SK-N-SH treated with all-trans-retinoic acid at 6 μM for 48 hours (cell line): ENCODE measurements at regions not wholly inside any gene's neighbourhood (a gene's known extent, or its start where the extent isn't known, plus 50 kb on each side); places are given as distances from the start of the nearest gene placed in this dataset.

Source experiments
- ATAC-seq: fragments of 200-7000 bp; cut with Tn5 transposase; 3 replicates; pipeline ENCODE4 v1.9.1; 2020; ENCODE audit warnings: mild to moderate bottlenecking, moderate library complexity
- ARNTL ChIP-seq: fragments of 450-650 bp; formaldehyde crosslinking; IDR thresholded peaks from 2 replicates; pipeline ENCODE4 v1.5.0; 2020; ENCODE audit warnings: low read depth, mild to moderate bottlenecking, moderate library complexity, borderline replicate concordance
- BACH2 ChIP-seq: fragments of 250-450 bp; sonication (Bioruptor Pico); IDR thresholded peaks from 2 replicates; pipeline ENCODE4 v1.9.0; 2021; ENCODE audit warnings: mild to moderate bottlenecking, borderline replicate concordance
- CREB5 ChIP-seq: fragments of 250-450 bp; sonication (Bioruptor Pico); IDR thresholded peaks from 2 replicates; pipeline ENCODE4 v1.5.1; 2020; ENCODE audit warnings: low read depth, mild to moderate bottlenecking, moderate library complexity
- CSDC2 ChIP-seq: fragments of 250-450 bp; sonication (Bioruptor Pico); IDR thresholded peaks from 2 replicates; pipeline ENCODE4 v1.5.0; 2020; ENCODE audit warnings: mild to moderate bottlenecking, moderate library complexity
- CSRNP3 ChIP-seq: fragments of 250-450 bp; sonication (Bioruptor Pico); IDR thresholded peaks from 2 replicates; pipeline ENCODE4 v1.5.1; 2021; ENCODE audit warnings: mild to moderate bottlenecking, moderate library complexity
- ESRRG ChIP-seq: fragments of 250-450 bp; sonication (Bioruptor Pico); IDR thresholded peaks from 2 replicates; pipeline ENCODE4 v1.6.1; 2021; ENCODE audit warnings: mild to moderate bottlenecking
- GLIS3 ChIP-seq: fragments of 250-450 bp; sonication (Bioruptor Pico); IDR thresholded peaks from 2 replicates; pipeline ENCODE4 v1.5.0; 2020; ENCODE audit warnings: mild to moderate bottlenecking, moderate library complexity
- ISL1 ChIP-seq: fragments of 250-450 bp; sonication (Bioruptor Pico); IDR thresholded peaks from 2 replicates; pipeline ENCODE4 v2.1.2; 2022; ENCODE audit warnings: mild to moderate bottlenecking, moderate library complexity
- OSR1 ChIP-seq: fragments of 250-450 bp; sonication (Bioruptor Pico); IDR thresholded peaks from 2 replicates; pipeline ENCODE4 v1.8.0; 2022; ENCODE audit warnings: moderate library complexity, mild to moderate bottlenecking, inconsistent platforms
- POU6F1 ChIP-seq: fragments of 250-450 bp; sonication (Bioruptor Pico); IDR thresholded peaks from 2 replicates; pipeline ENCODE4 v1.8.0; 2021; ENCODE audit warnings: low read depth, mild to moderate bottlenecking, moderate library complexity, borderline replicate concordance
- PPARA ChIP-seq: fragments of 250-450 bp; sonication (Bioruptor Pico); IDR thresholded peaks from 2 replicates; pipeline ENCODE4 v1.5.0; 2020; ENCODE audit warnings: mild to moderate bottlenecking, borderline replicate concordance
- RARB ChIP-seq: fragments of 250-450 bp; sonication (Bioruptor Pico); IDR thresholded peaks from 2 replicates; pipeline ENCODE4 v1.8.0; 2021; ENCODE audit warnings: mild to moderate bottlenecking, moderate library complexity
- SNAI2 ChIP-seq: fragments of 250-450 bp; sonication (Bioruptor Pico); IDR thresholded peaks from 2 replicates; pipeline ENCODE4 v1.5.0; 2020; ENCODE audit warnings: mild to moderate bottlenecking, moderate library complexity
- TCF4 ChIP-seq: fragments of 250-450 bp; sonication (Bioruptor Pico); IDR thresholded peaks from 2 replicates; pipeline ENCODE4 v1.8.0; 2021; ENCODE audit warnings: mild to moderate bottlenecking, moderate library complexity, borderline replicate concordance
- TOX ChIP-seq: fragments of 250-450 bp; sonication (Bioruptor Pico); IDR thresholded peaks from 2 replicates; pipeline ENCODE4 v1.8.0; 2021; ENCODE audit warnings: mild to moderate bottlenecking, moderate library complexity, borderline replicate concordance
- ZC3H10 ChIP-seq: fragments of 250-450 bp; sonication (Bioruptor Pico); IDR thresholded peaks from 2 replicates; pipeline ENCODE4 v1.5.1; 2021; ENCODE audit warnings: mild to moderate bottlenecking, moderate library complexity
- ZFP3 ChIP-seq: fragments of 250-450 bp; sonication (Bioruptor Pico); IDR thresholded peaks from 2 replicates; pipeline ENCODE4 v1.5.0; 2020; ENCODE audit warnings: mild to moderate bottlenecking, moderate library complexity
- ZFP30 ChIP-seq: fragments of 450-650 bp; formaldehyde crosslinking; IDR thresholded peaks from 2 replicates; pipeline ENCODE4 v1.5.0; 2022; ENCODE audit warnings: mild to moderate bottlenecking, moderate library complexity
- ZNF565 ChIP-seq: fragments of 450-650 bp; formaldehyde crosslinking; conservative IDR thresholded peaks from 2 replicates; pipeline ENCODE4 v1.5.0; 2020; ENCODE audit warnings: low read depth, mild to moderate bottlenecking, moderate library complexity
- ZNF70 ChIP-seq: fragments of 450-650 bp; formaldehyde crosslinking; IDR thresholded peaks from 2 replicates; pipeline ENCODE4 v1.5.0; 2020; ENCODE audit warnings: mild to moderate bottlenecking, moderate library complexity
- ZNF8 ChIP-seq: fragments of 450-650 bp; formaldehyde crosslinking; IDR thresholded peaks from 2 replicates; pipeline ENCODE4 v1.5.0; 2020; ENCODE audit warnings: mild to moderate bottlenecking, moderate library complexity

- ATAC-seq = no peak
- TF ChIP-seq ISL1 (CRISPR knock-in tag) = no peak
- TF ChIP-seq ZNF8 (CRISPR knock-in tag) = no peak
- TF ChIP-seq ZNF70 (CRISPR knock-in tag) = no peak
- no peak for TF ChIP-seq ZFP30 (CRISPR knock-in tag)
- no peak for TF ChIP-seq ZFP3 (CRISPR knock-in tag)
- TF ChIP-seq CREB5 (CRISPR knock-in tag) = no peak
- TF ChIP-seq RARB (CRISPR knock-in tag) = no peak
- TF ChIP-seq ARNTL = no peak
- TF ChIP-seq CSRNP3 = no peak
- TF ChIP-seq GLIS3 (CRISPR knock-in tag) = no peak
- TF ChIP-seq ZC3H10 = no peak
Measured at GRCh38 chr13:39273953-39274738, 235.9 kb downstream of the NHLRC3 start.

- no peak for TF ChIP-seq TOX (CRISPR knock-in tag)
- no peak for TF ChIP-seq ESRRG (CRISPR knock-in tag)
- TF ChIP-seq ZFP30 (CRISPR knock-in tag) = no peak
- TF ChIP-seq PPARA = no peak
- TF ChIP-seq ZC3H10 = no peak
- no peak for TF ChIP-seq ZNF8 (CRISPR knock-in tag)
- ATAC-seq = no peak
Measured at GRCh38 chr13:39274739-39275325, 236.6 kb downstream of the NHLRC3 start.

GRCh38 chr13:39279077-39279476, 240.8 kb downstream of the NHLRC3 start:
- ATAC-seq = no peak
- TF ChIP-seq SNAI2 (no peak), ZFP30 (CRISPR knock-in tag) (no peak), CSDC2 (CRISPR knock-in tag) (no peak), CSRNP3 (no peak), POU6F1 (CRISPR knock-in tag) (no peak), TCF4 (CRISPR knock-in tag) (no peak), ZNF565 (CRISPR knock-in tag) (no peak), PPARA (no peak), ZNF8 (CRISPR knock-in tag) (no peak), TOX (CRISPR knock-in tag) (no peak), CREB5 (CRISPR knock-in tag) (no peak), OSR1 (no peak)

GRCh38 chr13:39281539-39282150, 243.4 kb downstream of the NHLRC3 start:
- TF ChIP-seq OSR1 = no peak
- TF ChIP-seq CSRNP3 = no peak
- no peak for TF ChIP-seq RARB (CRISPR knock-in tag)
- no peak for TF ChIP-seq ZNF565 (CRISPR knock-in tag)
- TF ChIP-seq TOX (CRISPR knock-in tag) = no peak
- TF ChIP-seq ZNF8 (CRISPR knock-in tag) = no peak
- no peak for TF ChIP-seq BACH2
- TF ChIP-seq ZFP3 (CRISPR knock-in tag) = no peak
- TF ChIP-seq CSDC2 (CRISPR knock-in tag) = no peak
- no peak for ATAC-seq
